ENCODE measurements at regions not wholly inside any gene's neighbourhood (a gene's known extent, or its start where the extent isn't known, plus 50 kb on each side); places are given as distances from the start of the nearest gene placed in this dataset.
"Not testable (repeated sequence)": the region's sequence is repeated elsewhere in the genome, so short reads cannot be mapped to it uniquely, and the experiment has no call there.

DNA sequence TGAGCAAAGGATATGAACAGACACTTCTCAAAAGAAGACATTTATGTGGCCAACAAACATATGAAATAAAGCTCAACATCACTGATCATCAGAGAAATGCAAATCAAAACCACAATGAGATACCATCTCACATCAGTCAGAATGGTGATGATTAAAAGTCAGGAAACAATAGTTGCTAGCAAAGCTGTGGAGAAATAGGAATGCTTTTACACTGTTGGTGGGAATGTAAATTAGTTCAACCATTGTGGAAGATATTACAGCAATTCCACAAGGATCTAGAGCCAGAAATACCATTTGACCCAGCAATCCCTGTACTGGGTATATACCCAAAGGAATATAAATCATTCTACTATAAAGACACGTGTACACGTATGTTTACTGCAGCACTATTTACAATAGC is 284.2 kb downstream of the AHR start:
- TF ChIP-seq SP1 (IDR thresholded peaks at IDR 0.05); CTBP1 (IDR thresholded peaks at IDR 0.05; ENCODE audit: borderline replicate concordance): not testable (repeated sequence)
